ENCODE measurements at regions not wholly inside any gene's neighbourhood (a gene's known extent, or its start where the extent isn't known, plus 50 kb on each side); places are given as distances from the start of the nearest gene placed in this dataset.
A peak's percentile ranks its signal among the peaks of the same experiment; 100 is the strongest.

GRCh38 chr10:128211953-128212727 lies 85.9 kb upstream of the MKI67 start (continued):
- TF ChIP-seq RNF219 (CRISPR knock-in tag; IDR thresholded peaks at IDR 0.05) (no peak), TRIM22 (IDR thresholded peaks at IDR 0.05) (no peak), ZNF274 (CRISPR knock-in tag; IDR thresholded peaks at IDR 0.05) (peak; percentile 62; the same call in 1 of the 2 replicates), ZNF670 (CRISPR knock-in tag; IDR thresholded peaks at IDR 0.05; ENCODE audit: borderline replicate concordance) (0 out of 2 replicates have a peak, but pooled peaks have one; percentile 31), PITX1 (CRISPR knock-in tag; IDR thresholded peaks at IDR 0.05) (0 out of 2 replicates have a peak, but pooled peaks have one; percentile 19), ZSCAN12 (CRISPR knock-in tag; IDR thresholded peaks at IDR 0.05) (no peak), ZFP82 (CRISPR knock-in tag; IDR thresholded peaks at IDR 0.05; ENCODE audit: borderline replicate concordance) (no peak), ZNF576 (CRISPR knock-in tag; IDR thresholded peaks at IDR 0.05) (no peak), HNF1A (IDR thresholded peaks at IDR 0.05; ENCODE audit: low read depth) (no peak), HNF1A (CRISPR knock-in tag; IDR thresholded peaks at IDR 0.05; ENCODE audit: borderline replicate concordance) (no peak), ZNF556 (CRISPR knock-in tag; IDR thresholded peaks at IDR 0.05; ENCODE audit: borderline replicate concordance) (no peak), AFF4 (CRISPR knock-in tag; IDR thresholded peaks at IDR 0.05) (no peak), SP1 (IDR thresholded peaks at IDR 0.05) (no peak), SP1 (CRISPR knock-in tag; IDR thresholded peaks at IDR 0.05) (peak; percentile 46; the same call in 1 of the 2 replicates), SP4 (CRISPR knock-in tag; IDR thresholded peaks at IDR 0.05) (peak; percentile 30; the same call in 1 of the 2 replicates), XRCC5 (optimal IDR thresholded peaks at IDR 0.05; ENCODE audit: low read length) (peak; percentile 95)

All from HepG2 (cell line).